K562 (cell line): ENCODE measurements at regions not wholly inside any gene's neighbourhood (a gene's known extent, or its start where the extent isn't known, plus 50 kb on each side); places are given as distances from the start of the nearest gene placed in this dataset.

Experiments used
- CBFA2T2 ChIP-seq: fragments of 450-650 bp; conservative IDR thresholded peaks from 2 replicates; pipeline ENCODE4 v1.6.1; 2017; ENCODE audit warnings: mild to moderate bottlenecking
- CUX1 ChIP-seq: fragments of 200-800 bp; sonication (Bioruptor generic); IDR thresholded peaks from 2 replicates; pipeline ENCODE4 v1.6.1; 2016; ENCODE audit warnings: missing genetic modification characterization, missing compliant biosample characterization
- FOXP4 ChIP-seq: sonication (generic); formaldehyde crosslinking; IDR thresholded peaks from 2 replicates; pipeline ENCODE4 v1.8.0; 2022; ENCODE audit warnings: mild to moderate bottlenecking, missing genetic modification reagents, borderline replicate concordance
- HCFC1 ChIP-seq: IDR thresholded peaks from 2 replicates; pipeline ENCODE4 v1.6.1; 2012; ENCODE audit warnings: low read depth, low read length, improper control_type of control experiment
- KAT8 ChIP-seq: fragments of 450-650 bp; IDR thresholded peaks from 2 replicates; pipeline ENCODE4 v1.6.1; 2016; ENCODE audit warnings: low read depth, mild to moderate bottlenecking
- KDM4B ChIP-seq, 2 experiments: fragments of 450-650 bp in 1 of 2; sonication (generic) in 1 of 2; IDR thresholded peaks; 2 replicates each; pipeline ENCODE4 v1.6.1; 2016 to 2017; ENCODE audit warnings: borderline replicate concordance in 2 of 2, antibody characterized with exemption in 1 of 2, low read depth in 1 of 2, mild to moderate bottlenecking in 1 of 2
- MCM5 ChIP-seq: fragments of 450-650 bp; IDR thresholded peaks from 2 replicates; pipeline ENCODE4 v1.6.1; 2016; ENCODE audit warnings: low read depth
- SRSF9 ChIP-seq: fragments of 200-400 bp; formaldehyde crosslinking; IDR thresholded peaks from 2 replicates; pipeline ENCODE4 v1.6.1; 2017; ENCODE audit warnings: low read depth, low read length, borderline replicate concordance
- STAG1 ChIP-seq: sonication (generic); formaldehyde crosslinking; IDR thresholded peaks from 2 replicates; pipeline ENCODE4 v1.5.0; 2020; ENCODE audit warnings: missing genetic modification reagents, borderline replicate concordance
- THRA ChIP-seq: fragments of 450-650 bp; IDR thresholded peaks from 2 replicates; pipeline ENCODE4 v1.6.1; 2017; ENCODE audit warnings: mild to moderate bottlenecking, moderate library complexity
- ZBTB11 ChIP-seq, 3 experiments: fragments of 200-800 bp in 1 of 3; fragments of 250-450 bp in 1 of 3; fragments of 450-650 bp in 1 of 3; sonication (Bioruptor Pico) in 1 of 3; sonication (Bioruptor generic) in 1 of 3; formaldehyde crosslinking in 1 of 3; IDR thresholded peaks; 2 replicates each; pipeline versions ENCODE4 v1.6.1 to v1.8.0; 2016 to 2022; ENCODE audit warnings: mild to moderate bottlenecking in 2 of 3, missing genetic modification characterization in 2 of 3, missing compliant biosample characterization in 1 of 3, moderate library complexity in 1 of 3
- ZNF24 ChIP-seq: fragments of 450-650 bp; IDR thresholded peaks from 2 replicates; pipeline ENCODE4 v1.6.1; 2016
- ZNF408 ChIP-seq: fragments of 250-450 bp; sonication (Bioruptor Pico); IDR thresholded peaks from 2 replicates; pipeline ENCODE4 v1.4.0; 2020; ENCODE audit warnings: low read depth, mild to moderate bottlenecking, moderate library complexity
- ZNF589 ChIP-seq: fragments of 200-800 bp; sonication (Bioruptor generic); IDR thresholded peaks from 2 replicates; pipeline ENCODE4 v1.6.1; 2016; ENCODE audit warnings: low read depth, missing genetic modification characterization, missing compliant biosample characterization
- ZSCAN29 ChIP-seq: fragments of 450-650 bp; IDR thresholded peaks from 2 replicates; pipeline ENCODE4 v1.6.1; 2017

GRCh38 chr6:15096894-15097837, 148.7 kb upstream of the JARID2 start (continued):
- TF ChIP-seq FOXP4 (CRISPR knock-in tag) (no peak), STAG1 (CRISPR knock-in tag) (no peak), CUX1 (CRISPR knock-in tag) (no peak), ZNF24 (no peak), SRSF9 (no peak), CBFA2T2 (peak; percentile 18; the same call in 1 of the 2 replicates), KDM4B (IDR thresholded peaks at IDR 0.05; ENCODE audit: borderline replicate concordance in 2 of 2, low read depth in 1 of 2) (no peak), ZSCAN29 (no peak), MCM5 (no peak), ZNF408 (no peak), ZBTB11 (CRISPR knock-in tag; IDR thresholded peaks at IDR 0.05) (no peak), HCFC1 (no peak), ZNF589 (0 out of 2 replicates have a peak, but pooled peaks have one; percentile 51), KAT8 (no peak), THRA (no peak)
